B cell (primary cell): ENCODE measurements at regions not wholly inside any gene's neighbourhood (a gene's known extent, or its start where the extent isn't known, plus 50 kb on each side); places are given as distances from the start of the nearest gene placed in this dataset.

Experiments
- ATAC-seq: fragments of 200-7000 bp; cut with Tn5 transposase; one replicate; pipeline ENCODE4 v1.10.0; 2021; ENCODE audit warnings: low read depth, mild to moderate bottlenecking, moderate number of reproducible peaks, moderate library complexity
- CTCF ChIA-PET: fragments of 350-600 bp; sonication (Branson Sonifier 250); formaldehyde crosslinking; loops from one replicate; lab custom pipeline; 2021; ENCODE audit warnings: antibody characterized with exemption, inconsistent platforms; lab: Charles Lee
- POLR2A ChIA-PET: fragments of 350-600 bp; sonication (Branson Sonifier 250); formaldehyde crosslinking; loops from one replicate; lab custom pipeline; 2021; ENCODE audit warnings: antibody characterized with exemption; lab: Charles Lee
- DNase-seq: peaks from one replicate; pipeline ENCODE4 v3.0.0; 2013
- H2AFZ ChIP-seq: 2 replicates; pipeline ENCODE4 v1.6.1; 2012; ENCODE audit warnings: mild to moderate bottlenecking, low read depth, low read length; ENCODE audit not compliant: insufficient read depth, poor library complexity, severe bottlenecking
- H3K27ac ChIP-seq, 2 donors: 1 replicate in 1 of 2; 2 replicates in 1 of 2; pipeline ENCODE4 v1.5.1; 2012 to 2013; ENCODE audit warnings: low read length in 2 of 2, mild to moderate bottlenecking in 2 of 2, moderate library complexity in 1 of 2
- H3K27me3 ChIP-seq, 4 experiments: fragments of 200-600 bp in 1 of 4; sonication (generic) in 1 of 4; replicated peaks in 1 of 4; 1 replicate in 2 of 4; 2 replicates in 2 of 4; pipeline versions ENCODE4 v1.6.1 to v1.7.0; 2013 to 2016; ENCODE audit warnings: low read length in 3 of 4, mild to moderate bottlenecking in 2 of 4, mixed read lengths in 1 of 4, moderate library complexity in 1 of 4; ENCODE audit not compliant: insufficient read depth in 4 of 4, control insufficient read depth in 3 of 4; ENCODE audit errors: control extremely low read depth in 1 of 4
- H3K36me3 ChIP-seq, 2 experiments: replicated peaks in 1 of 2; 1 replicate in 1 of 2; 2 replicates in 1 of 2; pipeline versions ENCODE4 v1.6.1 to v1.7.1; 2013; ENCODE audit warnings: low read length in 1 of 2; ENCODE audit not compliant: insufficient read depth in 2 of 2, control insufficient read depth in 1 of 2; ENCODE audit errors: control extremely low read depth in 1 of 2, extremely low read depth in 1 of 2
- H3K4me1 ChIP-seq, 2 donors: fragments of 200-600 bp in 1 of 2; sonication (generic) in 1 of 2; 1 replicate in 1 of 2; 2 replicates in 1 of 2; pipeline versions ENCODE4 v1.5.1 to v1.6.1; 2013 to 2017; ENCODE audit warnings: low read length in 2 of 2; ENCODE audit not compliant: control insufficient read depth in 2 of 2, insufficient read depth in 2 of 2
- H3K4me2 ChIP-seq: replicated peaks from 2 replicates; pipeline ENCODE3; 2012; ENCODE audit warnings: mild to moderate bottlenecking, low read depth, low read length; ENCODE audit not compliant: poor library complexity, severe bottlenecking
- H3K4me3 ChIP-seq, 5 experiments: fragments of 200-600 bp in 1 of 5; sonication (generic) in 1 of 5; 1 replicate in 3 of 5; 2 replicates in 2 of 5; pipeline versions ENCODE4 v1.5.1 to v1.7.0; 2011 to 2016; ENCODE audit warnings: low read length in 4 of 5, mild to moderate bottlenecking in 4 of 5, low read depth in 2 of 5, control low read depth in 1 of 5, moderate library complexity in 1 of 5; ENCODE audit not compliant: insufficient read depth in 1 of 5; ENCODE audit errors: control extremely low read depth in 1 of 5, extremely low read depth in 1 of 5
- H3K79me2 ChIP-seq: fragments of 200-600 bp; sonication (generic); one replicate; pipeline ENCODE4 v1.6.0; 2016; ENCODE audit warnings: low read length; ENCODE audit not compliant: control insufficient read depth, insufficient read depth
- H3K9ac ChIP-seq: fragments of 200-600 bp; sonication (generic); 2 replicates; pipeline ENCODE4 v1.6.1; 2017; ENCODE audit warnings: mild to moderate bottlenecking, low read length, moderate library complexity
- H3K9me3 ChIP-seq, 3 donors: one replicate each; pipeline versions ENCODE4 v1.6.1 to v1.7.1; 2013; ENCODE audit warnings: low read length in 2 of 3; ENCODE audit not compliant: control insufficient read depth in 2 of 3, insufficient read depth in 1 of 3; ENCODE audit errors: control extremely low read depth in 1 of 3
- H4K20me1 ChIP-seq: 2 replicates; pipeline ENCODE4 v1.6.0; 2012; ENCODE audit warnings: mild to moderate bottlenecking, low read length; ENCODE audit not compliant: insufficient read depth, control insufficient read depth, poor library complexity, severe bottlenecking
- H3K27ac Mint-ChIP-seq: one replicate; pipeline ENCODE4 v1.8.0; 2021; ENCODE audit warnings: mixed read lengths
- H3K27me3 Mint-ChIP-seq: one replicate; pipeline ENCODE4 v1.8.0; 2021; ENCODE audit warnings: mixed read lengths
- H3K4me1 Mint-ChIP-seq: one replicate; pipeline ENCODE4 v1.8.0; 2021; ENCODE audit warnings: mixed read lengths
- H3K4me3 Mint-ChIP-seq: one replicate; pipeline ENCODE4 v1.8.0; 2021; ENCODE audit warnings: mixed read lengths
- H3K9me3 Mint-ChIP-seq: one replicate; pipeline ENCODE4 v1.8.0; 2022; ENCODE audit warnings: mixed read lengths; ENCODE audit not compliant: insufficient read depth
- EZH2 ChIP-seq: IDR thresholded peaks from 2 replicates; pipeline ENCODE4 v1.6.1; 2012; ENCODE audit warnings: borderline replicate concordance, low read depth, mild to moderate bottlenecking, moderate library complexity, low read length; ENCODE audit not compliant: insufficient read depth, poor library complexity, severe bottlenecking
- WGBS: methylation state at CpG from one replicate; pipeline ENCODE4 v1.1.5; 2013; ENCODE audit warnings: missing lambda C conversion rate; ENCODE audit not compliant: insufficient coverage; 5-methylcytosine and 5-hydroxymethylcytosine counted together
- intact Hi-C: fragments of 100-400 bp; cut with micrococcal nuclease; formaldehyde crosslinking; loops from one replicate; pipeline ENCODE4 v1.10.0; 2022
- TF ChIP-seq, protein P1 (sequence below): fragments of 200-600 bp; IDR thresholded peaks from one replicate; pipeline ENCODE4 v1.8.0; 2022; ENCODE audit warnings: antibody characterized with exemption, mild to moderate bottlenecking

DNA sequence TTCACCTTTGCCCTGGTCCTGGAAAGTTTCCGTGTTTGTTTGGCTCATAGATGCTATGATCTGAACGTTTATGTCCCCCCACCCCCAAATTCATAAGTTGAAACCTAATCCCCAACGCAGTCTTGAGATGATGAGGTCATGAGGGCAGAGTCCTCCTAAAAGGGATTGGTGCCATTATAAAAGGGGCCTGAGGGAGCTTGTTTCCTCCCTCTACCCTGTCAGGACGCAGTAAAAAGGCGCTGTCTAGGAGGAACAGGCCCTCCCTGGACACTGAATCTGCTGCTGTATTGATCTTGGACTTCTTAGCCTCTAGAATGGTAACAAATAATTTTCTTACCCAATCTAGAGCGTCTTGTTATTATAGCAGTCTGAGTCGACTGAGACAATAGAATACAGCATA lies 2190.6 kb upstream of the TENM3 start:
- H3K27me3 Mint-ChIP-seq: peaks cover 21% of the 10 kb centered on the region
- 100% methylated on average over 1 of the region's 7 CpGs for WGBS
- H3K9ac ChIP-seq: no peak overlapping the region
- no peaks in the 10 kb centered on the region for H3K9me3 Mint-ChIP-seq
- no peak overlapping the region for H2AFZ ChIP-seq
- peaks cover 5% of the 10 kb centered on the region for H3K4me1 Mint-ChIP-seq
- H3K4me3 Mint-ChIP-seq: no peak overlapping the region
- no peaks in the 10 kb centered on the region for H3K36me3 ChIP-seq
- H3K4me3 ChIP-seq: no peak overlapping the region
- DNase-seq (no peak), ATAC-seq (no peak)
- peaks cover 5% of the 10 kb centered on the region in 2 donors for H3K4me1 ChIP-seq
- H3K4me2 ChIP-seq: no peak overlapping the region
- intact Hi-C loops: no loop called here
- ChIA-PET POLR2A (no interaction called here), CTCF (no interaction called here)
- no peak overlapping the region for H3K27ac Mint-ChIP-seq
- H3K9me3 ChIP-seq: peaks cover 0 to 1% (median under 1%) of the 10 kb centered on the region in 3 donors
- no peaks in the 10 kb centered on the region for H4K20me1 ChIP-seq
- peaks cover 0 to 9% (median 9%) of the 10 kb centered on the region in 4 experiments for H3K27me3 ChIP-seq
- no peak for TF ChIP-seq EZH2
- TF ChIP-seq, protein P1, sequence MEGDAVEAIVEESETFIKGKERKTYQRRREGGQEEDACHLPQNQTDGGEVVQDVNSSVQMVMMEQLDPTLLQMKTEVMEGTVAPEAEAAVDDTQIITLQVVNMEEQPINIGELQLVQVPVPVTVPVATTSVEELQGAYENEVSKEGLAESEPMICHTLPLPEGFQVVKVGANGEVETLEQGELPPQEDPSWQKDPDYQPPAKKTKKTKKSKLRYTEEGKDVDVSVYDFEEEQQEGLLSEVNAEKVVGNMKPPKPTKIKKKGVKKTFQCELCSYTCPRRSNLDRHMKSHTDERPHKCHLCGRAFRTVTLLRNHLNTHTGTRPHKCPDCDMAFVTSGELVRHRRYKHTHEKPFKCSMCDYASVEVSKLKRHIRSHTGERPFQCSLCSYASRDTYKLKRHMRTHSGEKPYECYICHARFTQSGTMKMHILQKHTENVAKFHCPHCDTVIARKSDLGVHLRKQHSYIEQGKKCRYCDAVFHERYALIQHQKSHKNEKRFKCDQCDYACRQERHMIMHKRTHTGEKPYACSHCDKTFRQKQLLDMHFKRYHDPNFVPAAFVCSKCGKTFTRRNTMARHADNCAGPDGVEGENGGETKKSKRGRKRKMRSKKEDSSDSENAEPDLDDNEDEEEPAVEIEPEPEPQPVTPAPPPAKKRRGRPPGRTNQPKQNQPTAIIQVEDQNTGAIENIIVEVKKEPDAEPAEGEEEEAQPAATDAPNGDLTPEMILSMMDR: no peak
- no peaks in the 10 kb centered on the region for H3K79me2 ChIP-seq
- H3K27ac ChIP-seq: no peak overlapping the region

DNA sequence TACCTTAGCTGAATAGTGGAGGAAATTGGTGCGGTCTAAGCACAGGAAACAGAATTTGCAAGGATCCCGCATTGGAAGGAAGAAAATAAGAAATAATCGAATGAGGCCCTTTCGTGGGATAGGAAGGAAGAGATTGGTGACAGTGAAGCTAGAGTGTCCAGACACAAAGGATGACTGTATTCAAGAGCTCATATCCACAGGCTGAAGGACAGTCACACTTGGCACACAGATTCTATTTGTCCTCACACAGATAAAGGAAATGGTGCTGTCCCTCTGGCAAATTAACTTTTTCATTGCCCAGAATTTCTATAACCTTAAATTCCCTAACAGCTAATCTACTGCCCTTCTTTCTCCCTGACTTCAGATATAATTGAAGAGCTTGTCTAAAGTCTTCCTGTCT lies 2188.9 kb upstream of the TENM3 start:
- Histone ChIP-seq H4K20me1 (no peaks in the 10 kb centered on the region), H3K9me3 (peaks cover 0 to 9% (median 1%) of the 10 kb centered on the region in 3 donors), H3K9ac (no peak overlapping the region), H3K27me3 (peaks cover 0 to 18% (median 9%) of the 10 kb centered on the region in 4 experiments), H3K27ac (no peak overlapping the region), H3K79me2 (no peaks in the 10 kb centered on the region), H3K36me3 (no peaks in the 10 kb centered on the region), H2AFZ (no peak overlapping the region), H3K4me1 (peaks cover 10 to 12% of the 10 kb centered on the region in 2 donors), H3K4me2 (no peak overlapping the region), H3K4me3 (no peak overlapping the region)
- intact Hi-C loops: no loop called here
- no peak overlapping the region for H3K4me3 Mint-ChIP-seq
- DNase-seq: no peak
- CTCF ChIA-PET: no interaction called here
- no peak overlapping the region for H3K27ac Mint-ChIP-seq
- H3K4me1 Mint-ChIP-seq: peaks cover 7% of the 10 kb centered on the region
- peaks cover 24% of the 10 kb centered on the region for H3K27me3 Mint-ChIP-seq
- 76% methylated on average over 4 of the region's 4 CpGs for WGBS
- POLR2A ChIA-PET: no interaction called here
- ATAC-seq: no peak
- H3K9me3 Mint-ChIP-seq: no peaks in the 10 kb centered on the region
- TF ChIP-seq EZH2: no peak
- TF ChIP-seq, protein P1: no peak
